H9 (cell line): ENCODE measurements at regions not wholly inside any gene's neighbourhood (a gene's known extent, or its start where the extent isn't known, plus 50 kb on each side); places are given as distances from the start of the nearest gene placed in this dataset.

Experiments
- DNase-seq: peaks from one replicate; pipeline ENCODE4 v3.0.0-alpha.2; 2017
- H2AFZ ChIP-seq: one replicate; pipeline ENCODE4 v1.6.1; 2013; ENCODE audit warnings: mild to moderate bottlenecking, low read length, control low read depth, moderate library complexity
- H2AK5ac ChIP-seq: 2 replicates; pipeline ENCODE4 v1.6.1; 2013; ENCODE audit warnings: low read length, control low read depth, mixed read lengths; ENCODE audit not compliant: insufficient read length
- H2BK120ac ChIP-seq: one replicate; pipeline ENCODE4 v1.6.1; 2013; ENCODE audit warnings: low read depth, mild to moderate bottlenecking, low read length, control low read depth, inconsistent platforms; ENCODE audit not compliant: poor library complexity, severe bottlenecking
- H2BK12ac ChIP-seq: 2 replicates; pipeline ENCODE4 v1.6.1; 2013; ENCODE audit warnings: low read length, control low read depth, mixed read lengths, low read depth; ENCODE audit not compliant: insufficient read length
- H2BK15ac ChIP-seq: 2 replicates; pipeline ENCODE4 v1.6.1; 2013; ENCODE audit warnings: low read depth, low read length, control low read depth
- H2BK20ac ChIP-seq: one replicate; pipeline ENCODE4 v1.6.1; 2013; ENCODE audit warnings: low read depth, mild to moderate bottlenecking, low read length, control low read depth, inconsistent platforms; ENCODE audit not compliant: poor library complexity, severe bottlenecking
- H2BK5ac ChIP-seq: 2 replicates; pipeline ENCODE4 v1.6.1; 2013; ENCODE audit warnings: low read length, control low read depth, mixed read lengths; ENCODE audit not compliant: insufficient read length
- H3K14ac ChIP-seq: 2 replicates; pipeline ENCODE4 v1.6.1; 2013; ENCODE audit warnings: low read length, control low read depth; ENCODE audit not compliant: insufficient read depth
- H3K18ac ChIP-seq: 2 replicates; pipeline ENCODE4 v1.6.1; 2013; ENCODE audit warnings: low read depth, mild to moderate bottlenecking, mixed read lengths, low read length, control low read depth; ENCODE audit not compliant: insufficient read length
- H3K23ac ChIP-seq: 2 replicates; pipeline ENCODE4 v1.6.1; 2013; ENCODE audit warnings: low read length, control low read depth, mixed read lengths, low read depth; ENCODE audit not compliant: insufficient read length
- H3K23me2 ChIP-seq: 2 replicates; pipeline ENCODE4 v1.6.1; 2013; ENCODE audit warnings: low read depth, mild to moderate bottlenecking, mixed read lengths, low read length, control low read depth; ENCODE audit not compliant: insufficient read length, poor library complexity, severe bottlenecking
- H3K27ac ChIP-seq: 2 replicates; pipeline ENCODE4 v1.5.1; 2013; ENCODE audit warnings: low read length, control low read depth, mixed read lengths, low read depth; ENCODE audit not compliant: insufficient read length
- H3K27me3 ChIP-seq: 2 replicates; pipeline ENCODE4 v1.6.1; 2013; ENCODE audit warnings: low read length, control low read depth, inconsistent platforms; ENCODE audit not compliant: insufficient read depth
- H3K4ac ChIP-seq: 2 replicates; pipeline ENCODE4 v1.6.1; 2013; ENCODE audit warnings: low read depth, mild to moderate bottlenecking, control low read depth, inconsistent platforms, low read length, moderate library complexity
- H3K4me1 ChIP-seq: 2 replicates; pipeline ENCODE4 v1.6.1; 2013; ENCODE audit warnings: low read length, control low read depth, inconsistent platforms; ENCODE audit not compliant: insufficient read depth
- H3K4me2 ChIP-seq: 2 replicates; pipeline ENCODE4 v1.6.1; 2013; ENCODE audit warnings: low read length, control low read depth, mixed read lengths; ENCODE audit not compliant: insufficient read length, insufficient read depth
- H3K56ac ChIP-seq: 2 replicates; pipeline ENCODE4 v1.6.1; 2013; ENCODE audit warnings: low read depth, mild to moderate bottlenecking, mixed read lengths, low read length, control low read depth; ENCODE audit not compliant: insufficient read length
- H3K79me1 ChIP-seq: 2 replicates; pipeline ENCODE4 v1.6.1; 2013; ENCODE audit warnings: low read depth, mild to moderate bottlenecking, moderate library complexity, low read length, control low read depth, inconsistent platforms; ENCODE audit not compliant: insufficient read depth, poor library complexity, severe bottlenecking
- H3K79me2 ChIP-seq: 2 replicates; pipeline ENCODE4 v1.6.1; 2013; ENCODE audit warnings: low read length, control low read depth, inconsistent platforms; ENCODE audit not compliant: insufficient read depth
- H3K9ac ChIP-seq: 2 replicates; pipeline ENCODE4 v1.6.1; 2013; ENCODE audit warnings: low read length, control low read depth, mixed read lengths; ENCODE audit not compliant: insufficient read length; ENCODE audit errors: extremely low read depth
- H3K9me3 ChIP-seq: one replicate; pipeline ENCODE4 v1.6.1; 2013; ENCODE audit warnings: low read depth, low read length, inconsistent platforms; ENCODE audit not compliant: control insufficient read depth
- H3T11ph ChIP-seq: one replicate; pipeline ENCODE4 v1.6.1; 2013; ENCODE audit warnings: mild to moderate bottlenecking, low read length, control low read depth, inconsistent platforms
- H4K20me1 ChIP-seq: one replicate; pipeline ENCODE4 v1.6.1; 2013; ENCODE audit not compliant: control insufficient read depth, insufficient read length, insufficient read depth
- H4K5ac ChIP-seq: 2 replicates; pipeline ENCODE4 v1.6.1; 2013; ENCODE audit warnings: low read depth, mild to moderate bottlenecking, mixed read lengths, low read length, control low read depth; ENCODE audit not compliant: insufficient read length
- H4K8ac ChIP-seq: replicated peaks from 2 replicates; pipeline ENCODE4 v1.6.1; 2013; ENCODE audit warnings: low read length, control low read depth, mixed read lengths, low read depth; ENCODE audit not compliant: insufficient read length
- H4K91ac ChIP-seq: 2 replicates; pipeline ENCODE4 v1.6.1; 2013; ENCODE audit warnings: low read depth, mild to moderate bottlenecking, moderate library complexity, mixed read lengths, low read length, control low read depth; ENCODE audit not compliant: insufficient read length
- H3K27ac Mint-ChIP-seq, 3 experiments: 2 replicates in 2 of 3; 3 replicates in 1 of 3; pipeline ENCODE4 v1.8.0; 2020 to 2021; ENCODE audit warnings: mixed read lengths in 3 of 3, mild to moderate bottlenecking in 1 of 3, moderate library complexity in 1 of 3
- H3K27me3 Mint-ChIP-seq: 2 replicates; pipeline ENCODE4 v1.8.0; 2021; ENCODE audit warnings: low read depth, mild to moderate bottlenecking, moderate library complexity, mixed read lengths
- H3K36me3 Mint-ChIP-seq, 3 experiments: 2 replicates in 2 of 3; 3 replicates in 1 of 3; pipeline ENCODE4 v1.8.0; 2020 to 2021; ENCODE audit warnings: low read depth in 3 of 3, mixed read lengths in 3 of 3; ENCODE audit not compliant: insufficient read depth in 1 of 3
- H3K4me1 Mint-ChIP-seq, 2 experiments: 2 replicates each; pipeline ENCODE4 v1.8.0; 2020; ENCODE audit warnings: mixed read lengths in 2 of 2
- H3K4me3 Mint-ChIP-seq, 2 experiments: 2 replicates in 1 of 2; 3 replicates in 1 of 2; pipeline ENCODE4 v1.8.0; 2020 to 2021; ENCODE audit warnings: mild to moderate bottlenecking in 2 of 2, mixed read lengths in 2 of 2, moderate library complexity in 1 of 2
- H3K9me3 Mint-ChIP-seq, 2 experiments: 2 replicates in 1 of 2; 3 replicates in 1 of 2; pipeline ENCODE4 v1.8.0; 2020; ENCODE audit warnings: mild to moderate bottlenecking in 2 of 2, mixed read lengths in 2 of 2, moderate library complexity in 1 of 2
- CTCF ChIP-seq: fragments of 200-600 bp; sonication (generic); conservative IDR thresholded peaks from 3 replicates; pipeline ENCODE4 v1.8.0; 2021; ENCODE audit warnings: antibody characterized with exemption, mild to moderate bottlenecking
- WGBS: extraction: QIAGEN DNeasy Blood & Tissue Kit; methylation state at CpG from one replicate; pipeline ENCODE4 v1.1.7; 2013; ENCODE audit warnings: missing lambda C conversion rate, low lambda C conversion rate, mixed read lengths; ENCODE audit not compliant: insufficient read length; ENCODE audit errors: extremely low coverage; 5-methylcytosine and 5-hydroxymethylcytosine counted together

- Histone ChIP-seq H3K4ac (no peak overlapping the region), H2BK5ac (no peak overlapping the region), H3K23ac (no peak overlapping the region), H3K9ac (no peak overlapping the region), H2BK15ac (no peak overlapping the region), H2AK5ac (no peak overlapping the region), H3K9me3 (no peaks in the 10 kb centered on the region), H3K14ac (no peak overlapping the region), H2BK20ac (no peak overlapping the region), H4K20me1 (no peaks in the 10 kb centered on the region), H4K91ac (no peak overlapping the region), H4K5ac (no peak overlapping the region), H2AFZ (no peak overlapping the region), H4K8ac (no peak overlapping the region), H3K18ac (no peak overlapping the region), H2BK120ac (no peak overlapping the region), H3K79me1 (no peaks in the 10 kb centered on the region), H3K56ac (no peak overlapping the region), H3K79me2 (no peaks in the 10 kb centered on the region), H3K4me1 (no peaks in the 10 kb centered on the region), H3K4me2 (no peak overlapping the region), H3K27me3 (no peaks in the 10 kb centered on the region), H2BK12ac (no peak overlapping the region), H3T11ph (no peak overlapping the region), H3K27ac (no peak overlapping the region), H3K23me2 (no peaks in the 10 kb centered on the region)
- Mint-ChIP-seq H3K4me3 (no peak overlapping the region), H3K9me3 (no peaks in the 10 kb centered on the region), H3K4me1 (no peaks in the 10 kb centered on the region), H3K27ac (no peak overlapping the region), H3K36me3 (no peaks in the 10 kb centered on the region), H3K27me3 (no peaks in the 10 kb centered on the region)
- DNase-seq = no peak
- WGBS = no CpG with 5 or more reads among the region's 7 CpGs
- TF ChIP-seq CTCF = no peak
Measured at GRCh38 chr6:744666-745353, 51.9 kb upstream of the EXOC2 start.
